Uterus (tissue), 2 donors: ENCODE measurements at regions not wholly inside any gene's neighbourhood (a gene's known extent, or its start where the extent isn't known, plus 50 kb on each side); places are given as distances from the start of the nearest gene placed in this dataset.
A peak's percentile ranks its signal among the peaks of the same experiment; 100 is the strongest.

Source experiments
- CTCF ChIP-seq, 4 experiments: fragments of 200-600 bp in 2 of 4; fragments of 450-650 bp in 2 of 4; sonication (generic) in 2 of 4; IDR thresholded peaks; one replicate each; pipeline ENCODE4 v1.5.1; 2016 to 2019; ENCODE audit warnings: antibody characterized with exemption in 4 of 4, mild to moderate bottlenecking in 2 of 4, moderate library complexity in 1 of 4
- POLR2A ChIP-seq, 2 donors: fragments of 450-650 bp; IDR thresholded peaks; one replicate each; pipeline ENCODE4 v1.6.1; 2016; ENCODE audit warnings: antibody characterized with exemption in 2 of 2, mild to moderate bottlenecking in 1 of 2, moderate library complexity in 1 of 2

GRCh38 chr20:50304923-50305635 is 114.4 kb downstream of the CEBPB start:
- TF ChIP-seq CTCF (IDR thresholded peaks at IDR 0.05), result no peak
- peak in 1 of 2 donors; percentile 48 for TF ChIP-seq POLR2A (IDR thresholded peaks at IDR 0.05)
